ENCODE measurements at regions not wholly inside any gene's neighbourhood (a gene's known extent, or its start where the extent isn't known, plus 50 kb on each side); places are given as distances from the start of the nearest gene placed in this dataset.

- no peaks in the 10 kb centered on the region for H3K27me3 ChIP-seq (ENCODE audit: control insufficient read depth in 1 of 2, insufficient read depth in 2 of 2, low read length in 2 of 2)
- H3K79me2 ChIP-seq (ENCODE audit: insufficient read depth, low read length): no peaks in the 10 kb centered on the region
- H3K36me3 ChIP-seq (replicated peaks in 1 of 2; ENCODE audit: control insufficient read depth in 1 of 2, insufficient read depth in 2 of 2, low read length in 2 of 2): no peaks in the 10 kb centered on the region
- H3K9ac ChIP-seq (ENCODE audit: insufficient read depth, low read depth, low read length): no peak overlapping the region
- ATAC-seq: no peak
- no peak for DNase-seq (ENCODE audit: low spot score)
- in situ Hi-C loops (cut with HindIII; ENCODE audit: extremely low pct_ligation_motif_present, low pct_unique_long_range_greater_than_20kb) (no loop called here), intact Hi-C loops (cut with micrococcal nuclease; ENCODE audit: unreplicated experiment) (no loop called here)
- no peak overlapping the region for H3K27ac ChIP-seq (ENCODE audit: extremely low read length, insufficient read depth, low read length)
- CTCF ChIA-PET (ENCODE audit: low intra/inter-chr PET ratio, low total read pairs): no interaction called here
- POLR2A ChIA-PET: no interaction called here
- H3K4me2 ChIP-seq (ENCODE audit: low read depth, low read length): no peak overlapping the region
- H2AFZ ChIP-seq (ENCODE audit: low read length): no peak overlapping the region
- H4K20me1 ChIP-seq (ENCODE audit: insufficient read depth, low read length): no peaks in the 10 kb centered on the region
- H3K4me1 ChIP-seq (ENCODE audit: insufficient read depth, low read length): no peaks in the 10 kb centered on the region
- no TSS peak for BruUV-seq (replicated peaks)
- TF ChIP-seq, protein P1, sequence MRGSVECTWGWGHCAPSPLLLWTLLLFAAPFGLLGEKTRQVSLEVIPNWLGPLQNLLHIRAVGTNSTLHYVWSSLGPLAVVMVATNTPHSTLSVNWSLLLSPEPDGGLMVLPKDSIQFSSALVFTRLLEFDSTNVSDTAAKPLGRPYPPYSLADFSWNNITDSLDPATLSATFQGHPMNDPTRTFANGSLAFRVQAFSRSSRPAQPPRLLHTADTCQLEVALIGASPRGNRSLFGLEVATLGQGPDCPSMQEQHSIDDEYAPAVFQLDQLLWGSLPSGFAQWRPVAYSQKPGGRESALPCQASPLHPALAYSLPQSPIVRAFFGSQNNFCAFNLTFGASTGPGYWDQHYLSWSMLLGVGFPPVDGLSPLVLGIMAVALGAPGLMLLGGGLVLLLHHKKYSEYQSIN (CRISPR knock-in tag; IDR thresholded peaks at IDR 0.05; ENCODE audit: borderline replicate concordance): no peak
- TF ChIP-seq HNRNPK (IDR thresholded peaks at IDR 0.05; ENCODE audit: low read depth, low read length, poor library complexity, severe bottlenecking) (no peak), ZNF337 (CRISPR knock-in tag; IDR thresholded peaks at IDR 0.05; ENCODE audit: borderline replicate concordance, low read depth) (no peak), NFE2 (CRISPR knock-in tag; IDR thresholded peaks at IDR 0.05) (no peak), FOXP4 (CRISPR knock-in tag; IDR thresholded peaks at IDR 0.05) (no peak), KDM4B (CRISPR knock-in tag; IDR thresholded peaks at IDR 0.05) (no peak), ZNF816 (CRISPR knock-in tag; IDR thresholded peaks at IDR 0.05; ENCODE audit: borderline replicate concordance) (no peak), ZSCAN21 (CRISPR knock-in tag; IDR thresholded peaks at IDR 0.05; ENCODE audit: borderline replicate concordance) (no peak), ZNF547 (CRISPR knock-in tag; IDR thresholded peaks at IDR 0.05) (no peak), ZNF362 (CRISPR knock-in tag; IDR thresholded peaks at IDR 0.05; ENCODE audit: borderline replicate concordance) (no peak), NFYB (CRISPR knock-in tag; IDR thresholded peaks at IDR 0.05) (no peak), ZNF7 (CRISPR knock-in tag; IDR thresholded peaks at IDR 0.05) (no peak), CC2D1A (CRISPR knock-in tag; IDR thresholded peaks at IDR 0.05) (no peak), ZNF296 (CRISPR knock-in tag; conservative IDR thresholded peaks at IDR 0.05) (no peak), ATF1 (CRISPR knock-in tag; IDR thresholded peaks at IDR 0.05) (no peak), ATAD3A (CRISPR knock-in tag; IDR thresholded peaks at IDR 0.05) (no peak), HOXA5 (CRISPR knock-in tag; IDR thresholded peaks at IDR 0.05) (no peak), TBL1XR1 (IDR thresholded peaks at IDR 0.05; ENCODE audit: borderline replicate concordance, low read length, partially characterized antibody) (no peak)
- peaks cover 77% of the 10 kb centered on the region for H3K9me3 ChIP-seq (ENCODE audit: low read length)
- FAIRE-seq: no peak
- no peak overlapping the region for H3K4me3 ChIP-seq (replicated peaks in 1 of 3; ENCODE audit: insufficient read depth in 1 of 3, low read depth in 2 of 3, low read length in 3 of 3)
Measured at GRCh38 chr10:20446561-20447193, 450.4 kb downstream of the NEBL start.

Measured in HepG2 (cell line).